ENCODE measurements at regions not wholly inside any gene's neighbourhood (a gene's known extent, or its start where the extent isn't known, plus 50 kb on each side); places are given as distances from the start of the nearest gene placed in this dataset.

DNA sequence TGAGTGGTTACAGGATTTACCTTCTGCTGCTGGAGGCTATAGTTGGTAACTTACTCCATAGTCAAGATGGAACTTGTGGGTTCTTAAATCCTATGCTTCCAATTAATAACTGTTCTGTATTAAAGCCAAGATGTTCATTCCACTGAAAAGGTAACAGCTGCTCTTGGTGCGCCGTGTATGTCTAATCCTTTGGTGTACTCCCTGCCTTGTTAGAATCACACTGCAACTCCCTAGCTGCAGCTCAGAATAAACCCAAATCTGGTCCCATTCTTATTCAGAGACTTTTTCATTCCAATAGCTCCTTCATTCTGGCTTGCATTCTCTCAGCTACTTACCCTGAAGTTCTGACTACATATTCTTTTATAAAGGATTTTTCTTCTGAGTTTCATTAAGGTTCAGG, 1355.5 kb downstream of the MAT2B start:
- TF ChIP-seq, protein P1, sequence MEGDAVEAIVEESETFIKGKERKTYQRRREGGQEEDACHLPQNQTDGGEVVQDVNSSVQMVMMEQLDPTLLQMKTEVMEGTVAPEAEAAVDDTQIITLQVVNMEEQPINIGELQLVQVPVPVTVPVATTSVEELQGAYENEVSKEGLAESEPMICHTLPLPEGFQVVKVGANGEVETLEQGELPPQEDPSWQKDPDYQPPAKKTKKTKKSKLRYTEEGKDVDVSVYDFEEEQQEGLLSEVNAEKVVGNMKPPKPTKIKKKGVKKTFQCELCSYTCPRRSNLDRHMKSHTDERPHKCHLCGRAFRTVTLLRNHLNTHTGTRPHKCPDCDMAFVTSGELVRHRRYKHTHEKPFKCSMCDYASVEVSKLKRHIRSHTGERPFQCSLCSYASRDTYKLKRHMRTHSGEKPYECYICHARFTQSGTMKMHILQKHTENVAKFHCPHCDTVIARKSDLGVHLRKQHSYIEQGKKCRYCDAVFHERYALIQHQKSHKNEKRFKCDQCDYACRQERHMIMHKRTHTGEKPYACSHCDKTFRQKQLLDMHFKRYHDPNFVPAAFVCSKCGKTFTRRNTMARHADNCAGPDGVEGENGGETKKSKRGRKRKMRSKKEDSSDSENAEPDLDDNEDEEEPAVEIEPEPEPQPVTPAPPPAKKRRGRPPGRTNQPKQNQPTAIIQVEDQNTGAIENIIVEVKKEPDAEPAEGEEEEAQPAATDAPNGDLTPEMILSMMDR (IDR thresholded peaks at IDR 0.05; ENCODE audit: low read depth, low read length), result no peak
- DNase-seq (ENCODE audit: extremely low read depth, low read depth), result no peak

DNA sequence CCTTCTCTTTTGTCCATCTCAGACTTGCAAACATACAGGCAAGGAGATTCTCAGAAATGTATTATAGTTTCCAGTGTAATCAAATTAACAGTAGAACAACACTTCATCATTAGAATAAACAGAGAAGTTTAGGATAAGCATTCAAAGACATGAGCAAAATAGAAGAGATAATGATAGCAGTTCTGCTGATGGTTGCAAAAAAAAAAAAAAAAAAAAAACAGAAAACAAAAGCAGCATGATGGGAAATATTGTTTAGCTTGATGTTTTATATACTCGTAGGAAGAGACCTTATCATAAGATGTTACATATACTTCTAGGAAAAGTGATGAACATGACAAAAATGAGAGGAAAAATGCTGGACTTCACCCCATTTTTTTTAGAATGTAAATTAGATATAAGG, 1356.2 kb downstream of the MAT2B start:
- DNase-seq (ENCODE audit: extremely low read depth, low read depth), result no peak
- TF ChIP-seq, protein P1 (IDR thresholded peaks at IDR 0.05; ENCODE audit: low read depth, low read length), result no peak

DNA sequence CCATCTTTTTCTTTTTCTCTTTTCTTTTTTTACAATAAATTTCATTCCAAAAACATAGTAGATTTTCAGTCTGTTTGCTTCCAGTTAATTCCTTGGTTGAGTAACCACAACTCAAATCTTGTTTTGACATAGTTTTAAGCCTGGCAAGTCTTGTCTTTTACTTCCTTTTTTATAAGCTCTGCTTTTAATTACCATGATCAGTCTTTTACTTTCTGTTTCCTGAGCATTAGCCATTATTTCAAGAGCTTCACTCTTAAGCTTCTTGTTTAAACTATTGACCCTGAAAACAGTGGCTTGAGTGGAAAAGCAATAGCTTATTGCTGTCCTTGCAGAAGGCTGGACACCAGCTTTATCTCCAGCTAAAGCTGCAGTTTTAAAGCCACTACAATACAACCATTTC, 1363.3 kb downstream of the MAT2B start:
- no peak for DNase-seq (ENCODE audit: extremely low read depth, low read depth)
- TF ChIP-seq, protein P1 (IDR thresholded peaks at IDR 0.05; ENCODE audit: low read depth, low read length), result no peak

DNA sequence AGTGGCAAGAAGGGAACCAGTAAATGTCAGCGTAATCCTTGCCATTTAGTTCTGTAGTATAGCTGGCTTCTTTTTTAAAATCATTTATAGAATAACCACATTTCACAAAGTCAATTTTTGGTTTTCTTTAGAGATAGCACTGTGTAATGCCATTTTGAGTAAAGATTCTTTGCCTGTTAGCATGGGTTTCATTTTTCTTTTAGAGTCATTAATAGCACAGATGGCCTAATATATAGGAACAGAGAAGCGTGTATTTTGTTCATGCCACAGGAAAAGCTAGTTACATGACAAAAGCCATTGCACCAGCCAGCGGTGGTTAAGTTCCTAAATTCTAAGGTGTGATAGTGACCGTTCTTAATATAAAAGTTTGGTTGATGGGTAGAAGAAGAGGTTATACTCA, 1363.9 kb downstream of the MAT2B start:
- DNase-seq (ENCODE audit: extremely low read depth, low read depth), result no peak
- TF ChIP-seq, protein P1 (IDR thresholded peaks at IDR 0.05; ENCODE audit: low read depth, low read length), result no peak

DNA sequence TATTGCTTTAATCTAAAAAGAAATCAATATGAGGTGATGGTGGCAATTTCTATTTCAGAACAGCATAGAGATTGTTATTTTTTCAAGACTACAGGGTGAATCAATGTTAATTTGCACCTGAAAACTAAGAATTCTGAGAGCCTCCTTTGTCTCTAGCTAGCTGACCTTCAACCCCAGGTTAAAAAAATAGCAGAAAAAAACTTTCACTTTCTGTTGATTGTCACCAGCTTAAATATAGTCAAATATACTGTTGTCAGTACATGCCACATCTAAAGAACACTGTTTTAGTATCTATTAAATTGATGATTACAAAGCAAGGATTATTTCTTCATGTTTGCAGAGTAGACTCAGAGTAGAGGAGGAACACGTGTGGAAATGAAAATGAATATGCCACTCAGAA, 1371.4 kb downstream of the MAT2B start:
- no peak for DNase-seq (ENCODE audit: extremely low read depth, low read depth)
- TF ChIP-seq, protein P1 (IDR thresholded peaks at IDR 0.05; ENCODE audit: low read depth, low read length), result no peak

DNA sequence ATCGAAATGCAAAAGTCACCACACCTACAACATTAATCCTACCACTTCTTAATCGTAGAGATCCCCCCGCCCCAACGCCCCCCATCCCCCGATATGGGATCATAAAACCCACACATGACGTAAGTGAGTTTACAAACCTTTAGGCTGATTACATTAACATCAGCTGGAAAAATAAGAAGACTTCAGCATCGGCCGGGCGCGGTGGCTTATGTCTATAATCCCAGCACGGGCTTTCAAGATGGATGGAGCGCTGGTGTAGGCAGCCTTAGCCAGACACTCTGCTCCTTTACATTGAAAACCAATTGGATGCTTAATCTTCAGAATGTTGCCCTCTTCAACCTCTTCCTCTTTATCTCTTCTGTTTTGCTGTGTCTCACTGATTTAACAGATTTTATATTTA, 1376.0 kb downstream of the MAT2B start:
- DNase-seq (ENCODE audit: extremely low read depth, low read depth), result no peak
- TF ChIP-seq, protein P1 (IDR thresholded peaks at IDR 0.05; ENCODE audit: low read depth, low read length), result no peak

DNA sequence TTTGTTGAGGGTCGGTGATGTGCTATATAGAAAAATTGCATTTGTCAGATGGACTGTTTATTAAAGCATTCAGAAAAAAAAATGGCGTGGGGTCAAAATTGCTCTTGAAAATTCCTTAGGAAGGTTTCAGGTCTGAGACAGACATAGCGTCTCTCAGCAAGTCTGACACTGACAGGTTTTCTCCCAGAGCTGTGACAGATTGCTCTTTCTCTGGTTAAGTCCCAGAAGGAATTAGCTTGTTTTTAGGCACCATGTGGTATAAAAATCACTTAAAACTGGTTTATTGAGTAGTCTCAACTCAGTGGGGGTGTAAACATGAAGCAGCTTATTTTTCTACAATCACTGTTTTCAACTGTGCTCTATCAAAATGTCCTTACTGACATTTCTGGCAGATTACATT, 1379.8 kb downstream of the MAT2B start:
- DNase-seq (ENCODE audit: extremely low read depth, low read depth), result no peak
- TF ChIP-seq, protein P1 (IDR thresholded peaks at IDR 0.05; ENCODE audit: low read depth, low read length), result no peak
